ENCODE measurements at regions not wholly inside any gene's neighbourhood (a gene's known extent, or its start where the extent isn't known, plus 50 kb on each side); places are given as distances from the start of the nearest gene placed in this dataset.

DNA sequence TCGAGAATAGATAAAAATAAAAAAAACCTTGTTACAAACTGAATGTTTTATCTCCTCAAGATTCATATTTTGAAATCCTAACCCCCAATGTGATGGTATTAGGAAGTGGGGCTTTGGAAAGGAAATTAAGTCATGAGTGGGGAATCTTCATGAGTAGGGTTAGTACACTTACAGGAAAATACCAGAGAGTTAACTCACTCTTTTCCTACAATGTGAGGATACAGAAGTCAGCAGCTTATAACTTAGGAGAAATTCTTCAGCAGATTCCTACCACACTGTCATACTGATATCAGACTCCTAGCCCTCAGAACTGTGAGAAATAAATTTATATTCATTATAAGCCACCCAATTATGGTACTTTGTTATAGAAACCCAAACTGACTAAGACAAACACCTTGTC, 453.1 kb downstream of the GBE1 start:
- Histone ChIP-seq H3K4me1 (ENCODE audit: control insufficient read depth in 4 of 4, insufficient read depth in 4 of 4, low read length in 3 of 4) (no peaks in the 10 kb centered on the region), H3K36me3 (ENCODE audit: control insufficient read depth in 4 of 4, insufficient read depth in 3 of 4, low read depth in 1 of 4, low read length in 3 of 4) (no peaks in the 10 kb centered on the region), H3K9ac (ENCODE audit: low read depth in 1 of 2, low read length in 2 of 2) (no peak overlapping the region), H3K4me3 (ENCODE audit: low read depth in 1 of 3, low read length in 3 of 3) (no peak overlapping the region), H3K27me3 (ENCODE audit: control insufficient read depth in 4 of 4, insufficient read depth in 4 of 4, low read length in 3 of 4) (peaks cover 0 to 3% (median 0%) of the 10 kb centered on the region in 4 donors), H3K27ac (ENCODE audit: low read depth in 1 of 2, low read length in 2 of 2) (no peak overlapping the region), H3K9me3 (ENCODE audit: control insufficient read depth in 4 of 4, low read length in 3 of 4) (no peaks in the 10 kb centered on the region)
- WGBS = 90% methylated on average over 1 of the region's 1 CpG
- no peak for TF ChIP-seq TAF1 (conservative IDR thresholded peaks at IDR 0.05)
- TF ChIP-seq, protein P1, sequence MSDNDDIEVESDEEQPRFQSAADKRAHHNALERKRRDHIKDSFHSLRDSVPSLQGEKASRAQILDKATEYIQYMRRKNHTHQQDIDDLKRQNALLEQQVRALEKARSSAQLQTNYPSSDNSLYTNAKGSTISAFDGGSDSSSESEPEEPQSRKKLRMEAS (IDR thresholded peaks at IDR 0.05) = no peak
- DNase-seq (ENCODE audit: low spot score) = no peak

DNA sequence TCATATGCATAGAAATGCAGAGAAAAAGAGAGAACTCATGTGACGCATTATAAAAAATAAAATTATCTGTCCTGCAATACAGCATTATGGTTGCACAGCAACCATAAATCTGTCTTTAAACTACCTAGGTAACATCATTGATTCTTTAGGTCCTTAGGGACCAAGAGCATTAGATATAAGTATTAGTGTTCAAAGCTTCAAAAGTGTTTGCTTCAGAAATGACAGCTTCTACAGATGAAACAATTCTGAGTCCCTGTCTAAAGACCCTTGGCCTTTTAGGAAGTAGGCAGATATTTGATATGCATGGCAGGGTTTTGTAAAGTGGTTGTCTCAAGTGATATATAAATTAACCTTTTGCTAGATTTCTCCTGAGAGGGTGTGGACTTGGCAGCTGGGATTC, 454.2 kb downstream of the GBE1 start:
- no peaks in the 10 kb centered on the region for H3K4me1 ChIP-seq (ENCODE audit: control insufficient read depth in 4 of 4, insufficient read depth in 4 of 4, low read length in 3 of 4)
- no peak overlapping the region for H3K27ac ChIP-seq (ENCODE audit: low read depth in 1 of 2, low read length in 2 of 2)
- TF ChIP-seq REST (IDR thresholded peaks at IDR 0.05) (no peak), FOXA1 (IDR thresholded peaks at IDR 0.05) (no peak), RXRA (IDR thresholded peaks at IDR 0.05) (no peak), FOXA2 (IDR thresholded peaks at IDR 0.05) (no peak), CTCF (IDR thresholded peaks at IDR 0.05; ENCODE audit: low read depth, low read length, missing input control) (no peak), HNF4G (IDR thresholded peaks at IDR 0.05) (no peak), SP1 (IDR thresholded peaks at IDR 0.05) (no peak), GABPA (IDR thresholded peaks at IDR 0.05 in 1 of 2, conservative IDR thresholded peaks at IDR 0.05 in 1 of 2) (no peak)
- H3K27me3 ChIP-seq (ENCODE audit: control insufficient read depth in 4 of 4, insufficient read depth in 4 of 4, low read length in 3 of 4) = peaks cover 0 to 3% (median 0%) of the 10 kb centered on the region in 4 donors
- no peak overlapping the region for H3K4me3 ChIP-seq (ENCODE audit: low read depth in 1 of 3, low read length in 3 of 3)
- no peaks in the 10 kb centered on the region for H3K9me3 ChIP-seq (ENCODE audit: control insufficient read depth in 4 of 4, low read length in 3 of 4)
- no peak for DNase-seq (ENCODE audit: low spot score)
- whole genome bisulfite sequencing = 96% methylated on average over 1 of the region's 1 CpG
- H3K36me3 ChIP-seq (ENCODE audit: control insufficient read depth in 4 of 4, insufficient read depth in 3 of 4, low read depth in 1 of 4, low read length in 3 of 4) = no peaks in the 10 kb centered on the region
- no peak overlapping the region for H3K9ac ChIP-seq (ENCODE audit: low read depth in 1 of 2, low read length in 2 of 2)

DNA sequence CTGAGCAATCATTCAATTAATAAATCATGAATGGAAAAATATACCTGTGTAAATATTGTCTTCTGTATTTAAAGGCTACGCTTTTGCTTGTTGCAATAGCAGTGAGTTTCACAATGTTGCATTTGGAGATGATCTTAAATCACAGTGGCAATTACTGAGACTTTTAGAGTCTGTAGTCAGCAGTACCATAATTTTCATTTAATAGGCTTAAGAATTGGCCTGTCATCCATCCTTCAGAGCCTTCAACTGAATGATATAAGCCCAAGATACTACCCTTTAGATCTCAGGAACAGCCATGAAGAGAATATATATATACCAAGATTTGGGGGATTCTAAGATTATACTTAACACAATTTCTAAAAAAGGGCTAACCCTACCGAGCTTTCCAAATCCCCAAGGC, 458.1 kb downstream of the GBE1 start:
- no peak for DNase-seq (ENCODE audit: low spot score)
- H3K9ac ChIP-seq (ENCODE audit: low read depth in 1 of 2, low read length in 2 of 2) = no peak overlapping the region
- no peak overlapping the region for H3K27ac ChIP-seq (ENCODE audit: low read depth in 1 of 2, low read length in 2 of 2)
- no peak overlapping the region for H3K4me3 ChIP-seq (ENCODE audit: low read depth in 1 of 3, low read length in 3 of 3)
- H3K27me3 ChIP-seq (ENCODE audit: control insufficient read depth in 4 of 4, insufficient read depth in 4 of 4, low read length in 3 of 4) = no peaks in the 10 kb centered on the region
- no peaks in the 10 kb centered on the region for H3K9me3 ChIP-seq (ENCODE audit: control insufficient read depth in 4 of 4, low read length in 3 of 4)
- 89% methylated on average over 2 of the region's 2 CpGs for WGBS
- H3K36me3 ChIP-seq (ENCODE audit: control insufficient read depth in 4 of 4, insufficient read depth in 3 of 4, low read depth in 1 of 4, low read length in 3 of 4) = no peaks in the 10 kb centered on the region
- TF ChIP-seq RAD21 (IDR thresholded peaks at IDR 0.05) (no peak), CTCF (IDR thresholded peaks at IDR 0.05; ENCODE audit: low read depth, low read length, missing input control) (no peak), SP1 (IDR thresholded peaks at IDR 0.05) (no peak), TAF1 (conservative IDR thresholded peaks at IDR 0.05) (no peak), NR2F2 (IDR thresholded peaks at IDR 0.05) (no peak), RXRA (IDR thresholded peaks at IDR 0.05) (no peak), HNF4A (conservative IDR thresholded peaks at IDR 0.05) (no peak), EGR1 (IDR thresholded peaks at IDR 0.05; ENCODE audit: low read depth in 2 of 2) (no peak), GABPA (IDR thresholded peaks at IDR 0.05 in 1 of 2, conservative IDR thresholded peaks at IDR 0.05 in 1 of 2) (no peak), FOXA2 (IDR thresholded peaks at IDR 0.05) (no peak), ATF3 (IDR thresholded peaks at IDR 0.05) (no peak)
- TF ChIP-seq, protein P1 (IDR thresholded peaks at IDR 0.05) = no peak
- TF ChIP-seq, protein P2, sequence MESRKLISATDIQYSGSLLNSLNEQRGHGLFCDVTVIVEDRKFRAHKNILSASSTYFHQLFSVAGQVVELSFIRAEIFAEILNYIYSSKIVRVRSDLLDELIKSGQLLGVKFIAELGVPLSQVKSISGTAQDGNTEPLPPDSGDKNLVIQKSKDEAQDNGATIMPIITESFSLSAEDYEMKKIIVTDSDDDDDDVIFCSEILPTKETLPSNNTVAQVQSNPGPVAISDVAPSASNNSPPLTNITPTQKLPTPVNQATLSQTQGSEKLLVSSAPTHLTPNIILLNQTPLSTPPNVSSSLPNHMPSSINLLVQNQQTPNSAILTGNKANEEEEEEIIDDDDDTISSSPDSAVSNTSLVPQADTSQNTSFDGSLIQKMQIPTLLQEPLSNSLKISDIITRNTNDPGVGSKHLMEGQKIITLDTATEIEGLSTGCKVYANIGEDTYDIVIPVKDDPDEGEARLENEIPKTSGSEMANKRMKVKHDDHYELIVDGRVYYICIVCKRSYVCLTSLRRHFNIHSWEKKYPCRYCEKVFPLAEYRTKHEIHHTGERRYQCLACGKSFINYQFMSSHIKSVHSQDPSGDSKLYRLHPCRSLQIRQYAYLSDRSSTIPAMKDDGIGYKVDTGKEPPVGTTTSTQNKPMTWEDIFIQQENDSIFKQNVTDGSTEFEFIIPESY (IDR thresholded peaks at IDR 0.05) = no peak
- no peaks in the 10 kb centered on the region for H3K4me1 ChIP-seq (ENCODE audit: control insufficient read depth in 4 of 4, insufficient read depth in 4 of 4, low read length in 3 of 4)
